Renal pelvis (tissue), 1 donor: ENCODE measurements at regions not wholly inside any gene's neighbourhood (a gene's known extent, or its start where the extent isn't known, plus 50 kb on each side); places are given as distances from the start of the nearest gene placed in this dataset.
A peak's percentile ranks its signal among the peaks of the same experiment; 100 is the strongest.
"Not testable (repeated sequence)": the region's sequence is repeated elsewhere in the genome, so short reads cannot be mapped to it uniquely, and the experiment has no call there.

Experiments used
- DNase-seq: peaks from one replicate; pipeline ENCODE4 v3.0.0-alpha.2; 2013

GRCh38 chr1:105386489-105386888 is 1636.8 kb downstream of the AMY1C start:
- no peak for DNase-seq

- no peak for DNase-seq
These were observed 1646.3 kb downstream of the AMY1C start for GRCh38 chr1:105396001-105396400.

GRCh38 chr1:105398909-105399308 is 1649.2 kb downstream of the AMY1C start:
- DNase-seq: no peak

GRCh38 chr1:105399716-105400115 is 1650.0 kb downstream of the AMY1C start:
- no peak for DNase-seq

- DNase-seq: no peak
These were observed 1640.2 kb upstream of the PRMT6 start for GRCh38 chr1:105416261-105416660.

- DNase-seq: no peak
These were observed 1637.4 kb upstream of the PRMT6 start for GRCh38 chr1:105419030-105419429.

GRCh38 chr1:105427543-105427942 is 1628.9 kb upstream of the PRMT6 start:
- DNase-seq: no peak

GRCh38 chr1:105436589-105437259 is 1619.8 kb upstream of the PRMT6 start:
- no peak for DNase-seq

- no peak for DNase-seq
These were observed 1618.6 kb upstream of the PRMT6 start for GRCh38 chr1:105437847-105438246.

- DNase-seq: no peak
These were observed 1613.6 kb upstream of the PRMT6 start for GRCh38 chr1:105442901-105443300.

GRCh38 chr1:105459759-105460158 is 1596.7 kb upstream of the PRMT6 start:
- DNase-seq: no peak

- DNase-seq: no peak
These were observed 1594.2 kb upstream of the PRMT6 start for GRCh38 chr1:105462308-105462707.

- no peak for DNase-seq
These were observed 1588.9 kb upstream of the PRMT6 start for GRCh38 chr1:105467549-105467948.

- DNase-seq: not testable (repeated sequence)
These were observed 1585.9 kb upstream of the PRMT6 start for GRCh38 chr1:105470541-105470940.

GRCh38 chr1:105483436-105483835 is 1573.0 kb upstream of the PRMT6 start:
- no peak for DNase-seq

- no peak for DNase-seq
These were observed 1571.3 kb upstream of the PRMT6 start for GRCh38 chr1:105485207-105485606.

GRCh38 chr1:105492921-105493320 is 1563.6 kb upstream of the PRMT6 start:
- DNase-seq: no peak

GRCh38 chr1:105516068-105516467 is 1540.4 kb upstream of the PRMT6 start:
- no peak for DNase-seq

- DNase-seq: no peak
These were observed 1522.5 kb upstream of the PRMT6 start for GRCh38 chr1:105533996-105534395.

- DNase-seq: no peak
These were observed 1512.0 kb upstream of the PRMT6 start for GRCh38 chr1:105544475-105544874.

- peak; percentile 0 for DNase-seq
These were observed 1500.2 kb upstream of the PRMT6 start for GRCh38 chr1:105556266-105556665.

- DNase-seq: no peak
These were observed 1498.5 kb upstream of the PRMT6 start for GRCh38 chr1:105558023-105558422.

GRCh38 chr1:105565006-105565405 is 1491.5 kb upstream of the PRMT6 start:
- no peak for DNase-seq

GRCh38 chr1:105585791-105586190 is 1470.7 kb upstream of the PRMT6 start:
- DNase-seq: no peak
